GM18861 (cell line): ENCODE measurements at regions not wholly inside any gene's neighbourhood (a gene's known extent, or its start where the extent isn't known, plus 50 kb on each side); places are given as distances from the start of the nearest gene placed in this dataset.

Source experiments
- ATAC-seq: cut with Tn5 transposase; IDR thresholded peaks from one replicate; pipeline ENCODE4 v1.9.1; 2021; ENCODE audit not compliant: unreplicated experiment

GRCh38 chr11:105333153-105333552 lies 193.6 kb upstream of the CARD18 start:
- ATAC-seq, result no peak

- ATAC-seq, result no peak
Measured at GRCh38 chr11:105332171-105332570, 192.6 kb upstream of the CARD18 start.

- ATAC-seq, result no peak
Measured at GRCh38 chr11:105328061-105328460, 188.5 kb upstream of the CARD18 start.

- ATAC-seq, result no peak
Measured at GRCh38 chr11:105324156-105324555, 184.6 kb upstream of the CARD18 start.

- ATAC-seq, result no peak
Measured at GRCh38 chr11:105321696-105322095, 182.1 kb upstream of the CARD18 start.

- no peak for ATAC-seq
Measured at GRCh38 chr11:105315287-105315686, 175.7 kb upstream of the CARD18 start.

- no peak for ATAC-seq
Measured at GRCh38 chr11:105312266-105312665, 172.7 kb upstream of the CARD18 start.

- no peak for ATAC-seq
Measured at GRCh38 chr11:105298630-105299029, 159.1 kb upstream of the CARD18 start.

GRCh38 chr11:105298174-105298573 lies 158.6 kb upstream of the CARD18 start:
- ATAC-seq, result no peak

GRCh38 chr11:105297463-105297862 lies 157.9 kb upstream of the CARD18 start:
- ATAC-seq, result no peak

- ATAC-seq, result no peak
Measured at GRCh38 chr11:105296806-105297205, 157.2 kb upstream of the CARD18 start.

GRCh38 chr11:105296386-105296785 lies 156.8 kb upstream of the CARD18 start:
- no peak for ATAC-seq

GRCh38 chr11:105282658-105283057 lies 143.1 kb upstream of the CARD18 start:
- no peak for ATAC-seq

GRCh38 chr11:105274631-105275030 lies 135.1 kb upstream of the CARD18 start:
- no peak for ATAC-seq

- ATAC-seq, result no peak
Measured at GRCh38 chr11:105273660-105274280, 134.2 kb upstream of the CARD18 start.

GRCh38 chr11:105269862-105270261 lies 130.3 kb upstream of the CARD18 start:
- ATAC-seq, result no peak

- no peak for ATAC-seq
Measured at GRCh38 chr11:105268404-105269062, 129.0 kb upstream of the CARD18 start.

- ATAC-seq, result no peak
Measured at GRCh38 chr11:105265845-105266244, 126.3 kb upstream of the CARD18 start.

GRCh38 chr11:105260976-105261375 lies 121.4 kb upstream of the CARD18 start:
- ATAC-seq, result no peak

GRCh38 chr11:105245781-105246315 lies 106.3 kb upstream of the CARD18 start:
- no peak for ATAC-seq

- no peak for ATAC-seq
Measured at GRCh38 chr11:105244160-105244825, 104.7 kb upstream of the CARD18 start.

- no peak for ATAC-seq
Measured at GRCh38 chr11:105241136-105241535, 101.6 kb upstream of the CARD18 start.
